SU-DHL-6 (cell line): ENCODE measurements at regions not wholly inside any gene's neighbourhood (a gene's known extent, or its start where the extent isn't known, plus 50 kb on each side); places are given as distances from the start of the nearest gene placed in this dataset.

Source experiments
- CTCF ChIP-seq: fragments of 200-600 bp; sonication (generic); IDR thresholded peaks from one replicate; pipeline ENCODE4 v1.5.1; 2017; ENCODE audit warnings: antibody characterized with exemption, mild to moderate bottlenecking, low read length, moderate library complexity; ENCODE audit not compliant: insufficient read depth, poor library complexity, severe bottlenecking
- EZH2phosphoT487 ChIP-seq: fragments of 200-600 bp; sonication (generic), shearing (Covaris generic); conservative IDR thresholded peaks from 2 replicates; pipeline ENCODE4 v1.6.1; 2018; ENCODE audit warnings: mild to moderate bottlenecking, antibody characterized with exemption, low read length, moderate library complexity, mixed read lengths

- no peak for TF ChIP-seq CTCF
- no peak for TF ChIP-seq EZH2phosphoT487
Observed at GRCh38 chr2:12256206-12256605, 460.5 kb upstream of the TRIB2 start.
